ENCODE measurements at regions not wholly inside any gene's neighbourhood (a gene's known extent, or its start where the extent isn't known, plus 50 kb on each side); places are given as distances from the start of the nearest gene placed in this dataset.

- no peak for TF ChIP-seq CTCF (IDR thresholded peaks at IDR 0.05)
- TF ChIP-seq ZFX (IDR thresholded peaks at IDR 0.05; ENCODE audit: borderline replicate concordance) = no peak
These were observed 61.5 kb downstream of the PSMG1 start for GRCh38 chr21:39121600-39122355.

Data from 22Rv1 (cell line).